IMR-90 (cell line): ENCODE measurements at regions not wholly inside any gene's neighbourhood (a gene's known extent, or its start where the extent isn't known, plus 50 kb on each side); places are given as distances from the start of the nearest gene placed in this dataset.

Source experiments
- ATAC-seq: fragments of 200-7000 bp; cut with Tn5 transposase; 2 replicates; pipeline ENCODE4 v1.9.1; 2020; ENCODE audit warnings: low read depth, mild to moderate bottlenecking, moderate library complexity
- BruUV-seq: library from RNA; stranded (reverse); fragments of 400-500 nt; replicated peaks from 2 replicates; lab custom pipeline; 2021; lab: Mats Ljungman, UMichigan
- CTCF ChIA-PET: fragments of 300-600 bp; formaldehyde crosslinking; extraction: SDS; loops from one replicate; lab custom pipeline; 2021; ENCODE audit warnings: antibody characterized with exemption; lab: Yijun Ruan, JAX
- POLR2A ChIA-PET: fragments of 300-600 bp; sonication (Branson Sonifier 250); formaldehyde crosslinking; loops from one replicate; lab custom pipeline; 2022; ENCODE audit warnings: antibody characterized with exemption; ENCODE audit not compliant: unreplicated experiment; lab: Charles Lee
- DNase-seq: peaks from one replicate; pipeline ENCODE4 v3.0.0; 2013
- H2AFZ ChIP-seq: replicated peaks from 2 replicates; pipeline ENCODE3; 2013; ENCODE audit warnings: low read length, mild to moderate bottlenecking; ENCODE audit not compliant: poor library complexity
- H2AK5ac ChIP-seq: 2 replicates; pipeline ENCODE4 v1.6.1; 2013; ENCODE audit warnings: low read depth, low read length, inconsistent platforms
- H2AK9ac ChIP-seq: replicated peaks from 2 replicates; pipeline ENCODE3; 2013; ENCODE audit warnings: mild to moderate bottlenecking, low read depth, low read length, moderate library complexity; ENCODE audit not compliant: poor library complexity
- H2BK120ac ChIP-seq: 2 replicates; pipeline ENCODE4 v1.6.1; 2013; ENCODE audit warnings: low read depth, low read length, inconsistent platforms
- H2BK15ac ChIP-seq: 3 replicates; pipeline ENCODE4 v1.6.1; 2013; ENCODE audit warnings: low read depth, low read length, inconsistent platforms
- H2BK20ac ChIP-seq: 2 replicates; pipeline ENCODE4 v1.6.1; 2013; ENCODE audit warnings: low read depth, mild to moderate bottlenecking, inconsistent platforms, low read length, moderate library complexity
- H2BK5ac ChIP-seq: 2 replicates; pipeline ENCODE4 v1.6.1; 2013; ENCODE audit warnings: mild to moderate bottlenecking, low read depth, low read length, inconsistent platforms; ENCODE audit not compliant: poor library complexity, severe bottlenecking
- H3K14ac ChIP-seq: replicated peaks from 2 replicates; pipeline ENCODE4 v1.6.1; 2013; ENCODE audit warnings: low read depth, low read length, inconsistent platforms
- H3K18ac ChIP-seq: 2 replicates; pipeline ENCODE4 v1.6.1; 2013; ENCODE audit warnings: low read depth, low read length, control low read depth
- H3K23ac ChIP-seq: 2 replicates; pipeline ENCODE4 v1.6.1; 2013; ENCODE audit warnings: low read depth, low read length, inconsistent platforms
- H3K27ac ChIP-seq: 2 replicates; pipeline ENCODE4 v1.5.1; 2013; ENCODE audit warnings: mild to moderate bottlenecking, control low read depth, low read length; ENCODE audit not compliant: insufficient read depth
- H3K27me3 ChIP-seq: 2 replicates; pipeline ENCODE4 v1.6.1; 2013; ENCODE audit warnings: low read length; ENCODE audit not compliant: control insufficient read depth, insufficient read depth
- H3K36me3 ChIP-seq: 2 replicates; pipeline ENCODE4 v1.6.1; 2013; ENCODE audit warnings: low read length, mixed read lengths; ENCODE audit not compliant: control insufficient read depth, insufficient read depth
- H3K4ac ChIP-seq: 2 replicates; pipeline ENCODE4 v1.6.1; 2013; ENCODE audit warnings: low read depth, low read length, inconsistent platforms
- H3K4me1 ChIP-seq: 2 replicates; pipeline ENCODE4 v1.6.1; 2013; ENCODE audit warnings: low read length, mixed read lengths; ENCODE audit not compliant: control insufficient read depth, insufficient read depth
- H3K4me2 ChIP-seq: 2 replicates; pipeline ENCODE4 v1.6.1; 2013; ENCODE audit warnings: low read depth, mild to moderate bottlenecking, control low read depth, low read length, moderate library complexity
- H3K4me3 ChIP-seq: 2 replicates; pipeline ENCODE4 v1.5.1; 2013; ENCODE audit warnings: low read depth, mild to moderate bottlenecking, control low read depth, low read length, moderate library complexity; ENCODE audit not compliant: insufficient read depth
- H3K56ac ChIP-seq: 2 replicates; pipeline ENCODE4 v1.6.1; 2013; ENCODE audit warnings: low read length, inconsistent platforms; ENCODE audit not compliant: insufficient read depth; ENCODE audit errors: extremely low read depth
- H3K79me1 ChIP-seq, 2 experiments: 2 replicates each; pipeline ENCODE4 v1.6.1; 2013; ENCODE audit warnings: low read length in 2 of 2, inconsistent platforms in 1 of 2, low read depth in 1 of 2
- H3K9ac ChIP-seq: 2 replicates; pipeline ENCODE4 v1.6.1; 2013; ENCODE audit warnings: low read depth, low read length, control low read depth
- H3K9me1 ChIP-seq: 2 replicates; pipeline ENCODE4 v1.6.1; 2013; ENCODE audit warnings: low read length, inconsistent platforms; ENCODE audit not compliant: insufficient read depth
- H3K9me3 ChIP-seq: 2 replicates; pipeline ENCODE4 v1.6.1; 2013; ENCODE audit warnings: low read length; ENCODE audit not compliant: control insufficient read depth, insufficient read depth
- H4K20me1 ChIP-seq: 2 replicates; pipeline ENCODE4 v1.6.1; 2013; ENCODE audit warnings: low read length, inconsistent platforms; ENCODE audit not compliant: insufficient read depth
- H4K5ac ChIP-seq: 2 replicates; pipeline ENCODE4 v1.6.1; 2013; ENCODE audit warnings: mild to moderate bottlenecking, low read depth, low read length, control low read depth
- H4K8ac ChIP-seq, 2 experiments: 2 replicates each; pipeline ENCODE4 v1.6.1; 2013; ENCODE audit warnings: low read depth in 2 of 2, low read length in 2 of 2, control low read depth in 1 of 2, inconsistent platforms in 1 of 2
- H4K91ac ChIP-seq: 2 replicates; pipeline ENCODE4 v1.6.1; 2013; ENCODE audit warnings: low read depth, low read length, inconsistent platforms; ENCODE audit not compliant: insufficient read depth
- ELK1 ChIP-seq: fragments of 150-350 bp; IDR thresholded peaks from 2 replicates; pipeline ENCODE4 v1.6.1; 2016; ENCODE audit warnings: low read depth, mild to moderate bottlenecking, low read length, moderate library complexity, borderline replicate concordance
- FOS ChIP-seq: fragments of 150-350 bp; IDR thresholded peaks from 2 replicates; pipeline ENCODE4 v1.6.1; 2016; ENCODE audit warnings: low read depth, low read length
- MAFK ChIP-seq: IDR thresholded peaks from 2 replicates; pipeline ENCODE4 v1.6.1; 2012; ENCODE audit warnings: low read depth, low read length, improper control_type of control experiment
- MAZ ChIP-seq: IDR thresholded peaks from 2 replicates; pipeline ENCODE4 v1.6.1; 2012; ENCODE audit warnings: low read depth, mild to moderate bottlenecking, low read length, improper control_type of control experiment, moderate library complexity, borderline replicate concordance
- MXI1 ChIP-seq: IDR thresholded peaks from 2 replicates; pipeline ENCODE4 v1.6.1; 2012; ENCODE audit warnings: low read depth, mild to moderate bottlenecking, low read length, moderate library complexity, borderline replicate concordance
- RCOR1 ChIP-seq: IDR thresholded peaks from 2 replicates; pipeline ENCODE4 v1.6.1; 2012; ENCODE audit warnings: mild to moderate bottlenecking, low read length, improper control_type of control experiment; ENCODE audit not compliant: insufficient replicate concordance
- RFX5 ChIP-seq: IDR thresholded peaks from 2 replicates; pipeline ENCODE4 v1.8.0; 2012; ENCODE audit warnings: low read depth, mild to moderate bottlenecking, low read length, moderate library complexity
- SMC3 ChIP-seq: fragments of 150-350 bp; IDR thresholded peaks from 2 replicates; pipeline ENCODE4 v1.6.1; 2016; ENCODE audit warnings: low read depth, mild to moderate bottlenecking, antibody characterized with exemption, low read length, moderate library complexity
- WGBS, 2 experiments: methylation state at CpG; one replicate each; pipeline versions ENCODE4 v1.1.5 to v1.1.7; 2013; ENCODE audit warnings: missing lambda C conversion rate in 2 of 2; ENCODE audit not compliant: insufficient read length in 1 of 2; ENCODE audit errors: extremely low coverage in 2 of 2; 5-methylcytosine and 5-hydroxymethylcytosine counted together
- dilution Hi-C: fragments of 300-500 bp; cut with HindIII; formaldehyde crosslinking; loops from one replicate; pipeline ENCODE4 v1.14.3; 2018; ENCODE audit warnings: low sequenced_read_pairs; ENCODE audit not compliant: unreplicated experiment
- in situ Hi-C: fragments of 300-500 bp; cut with MboI; formaldehyde crosslinking; loops from 3 replicates; pipeline ENCODE4 v1.14.3; 2019; ENCODE audit warnings: low sequenced_read_pairs, inconsistent platforms, mixed read lengths
- intact Hi-C: fragments of 100-400 bp; cut with micrococcal nuclease; formaldehyde crosslinking; loops from 2 replicates; pipeline ENCODE4 v1.10.0; 2022

GRCh38 chr21:28358170-28358569 lies 634.5 kb downstream of the LTN1 start:
- Histone ChIP-seq H2AK5ac (no peak overlapping the region), H3K9ac (no peak overlapping the region), H3K56ac (no peak overlapping the region), H4K5ac (no peak overlapping the region), H3K14ac (no peak overlapping the region), H2BK5ac (no peak overlapping the region), H3K9me3 (no peaks in the 10 kb centered on the region), H2BK15ac (no peak overlapping the region), H3K36me3 (no peaks in the 10 kb centered on the region), H3K27me3 (no peaks in the 10 kb centered on the region), H3K4ac (no peak overlapping the region), H2AFZ (no peak overlapping the region), H3K4me1 (no peaks in the 10 kb centered on the region; the same call in none of the 2 replicates), H3K79me1 (no peaks in the 10 kb centered on the region), H2BK120ac (no peak overlapping the region), H3K4me3 (no peak overlapping the region), H4K91ac (no peak overlapping the region), H3K27ac (no peak overlapping the region), H3K9me1 (no peaks in the 10 kb centered on the region), H4K8ac (no peak overlapping the region), H3K18ac (no peak overlapping the region; the same call in 1 of the 2 replicates), H2BK20ac (no peak overlapping the region), H4K20me1 (no peaks in the 10 kb centered on the region), H3K23ac (no peak overlapping the region), H2AK9ac (no peak overlapping the region), H3K4me2 (no peak overlapping the region)
- in situ Hi-C loops (loop anchor here (10.0 kb wide), 1 partner anchor 367 kb away; no protein-coding TSS in a partner anchor), intact Hi-C loops (no loop called here), dilution Hi-C loops (no loop called here)
- CTCF ChIA-PET = no interaction called here
- no peak for ATAC-seq
- TF ChIP-seq RFX5 = no peak
- TF ChIP-seq ELK1 = no peak
- TF ChIP-seq FOS = no peak
- TF ChIP-seq MAZ = no peak
- TF ChIP-seq RCOR1 = no peak
- no peak for TF ChIP-seq SMC3
- no peak for TF ChIP-seq MAFK
- no peak for TF ChIP-seq MXI1
- no peak for DNase-seq
- 88% methylated on average over 1 of the region's 1 CpG; no CpG with 5 or more reads in 1 of the 2 experiments for WGBS, 2 experiments
- POLR2A ChIA-PET = no interaction called here
- no TSS peak for BruUV-seq
